Fibroblast of skin of left quadriceps (primary cell): ENCODE measurements at regions not wholly inside any gene's neighbourhood (a gene's known extent, or its start where the extent isn't known, plus 50 kb on each side); places are given as distances from the start of the nearest gene placed in this dataset.

ENCODE experiments used
- DNase-seq, 2 experiments: peaks; one replicate each; pipeline ENCODE4 v3.0.0-alpha.2; 2013; ENCODE audit warnings: low read depth in 2 of 2

DNA sequence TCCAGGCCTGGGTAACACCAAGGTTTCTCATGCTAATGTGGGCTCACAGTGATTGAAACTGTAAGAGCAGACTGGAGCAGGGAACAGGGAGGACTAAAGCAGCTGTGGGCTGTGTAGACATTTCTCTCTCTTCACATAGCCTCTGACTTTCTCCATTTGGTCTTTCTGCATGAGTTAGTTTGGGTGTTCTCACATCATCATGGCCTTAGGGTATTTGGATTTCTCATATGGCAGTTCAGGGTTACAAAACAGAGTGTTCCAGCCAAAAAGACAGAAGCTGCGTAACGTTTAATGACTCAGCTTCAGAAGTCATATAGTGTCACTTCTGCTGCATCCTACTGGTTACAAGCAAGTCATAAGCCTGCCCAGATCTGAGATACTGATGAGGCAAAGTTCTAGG, 52.0 kb upstream of the OSBPL8 start:
- DNase-seq, result no peak

DNA sequence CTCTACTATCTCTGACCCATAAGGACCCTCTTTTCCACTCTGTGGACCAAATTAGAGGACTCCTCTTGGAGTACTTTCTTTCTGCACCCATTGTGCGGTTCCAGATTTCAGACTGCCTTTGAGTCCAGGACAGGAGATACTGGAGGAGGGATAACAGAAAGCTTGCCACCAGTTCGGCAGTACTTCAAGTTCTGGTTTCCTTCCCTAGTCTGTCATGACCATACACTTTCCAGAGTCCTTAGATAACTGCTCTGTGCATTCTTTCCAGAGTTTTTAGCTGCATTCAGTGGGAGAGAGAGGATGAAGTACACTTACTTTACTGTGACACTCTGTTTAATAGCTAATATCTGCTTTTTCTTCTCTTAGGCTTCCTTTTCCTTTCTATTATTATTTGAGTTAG, 54.8 kb upstream of the OSBPL8 start:
- no peak for DNase-seq

DNA sequence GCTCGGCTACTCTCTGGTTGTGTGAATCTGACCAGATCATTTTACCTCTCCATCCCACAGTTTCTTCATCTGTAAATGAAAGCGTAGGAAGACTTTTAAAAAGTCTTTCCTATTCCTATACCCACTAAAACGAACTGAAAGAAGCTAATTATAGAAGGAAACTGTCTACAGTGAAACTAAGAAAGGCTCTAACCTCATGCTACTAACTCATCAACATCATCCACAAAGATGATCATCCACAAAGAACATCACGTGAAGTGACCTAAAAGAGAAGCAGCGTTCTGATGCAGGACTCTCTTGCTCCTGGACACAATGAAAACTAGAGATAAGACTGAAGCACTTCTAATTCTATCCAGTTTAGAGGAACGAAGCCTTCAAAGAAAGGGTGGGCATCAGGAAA, 58.5 kb upstream of the OSBPL8 start:
- DNase-seq, result no peak

DNA sequence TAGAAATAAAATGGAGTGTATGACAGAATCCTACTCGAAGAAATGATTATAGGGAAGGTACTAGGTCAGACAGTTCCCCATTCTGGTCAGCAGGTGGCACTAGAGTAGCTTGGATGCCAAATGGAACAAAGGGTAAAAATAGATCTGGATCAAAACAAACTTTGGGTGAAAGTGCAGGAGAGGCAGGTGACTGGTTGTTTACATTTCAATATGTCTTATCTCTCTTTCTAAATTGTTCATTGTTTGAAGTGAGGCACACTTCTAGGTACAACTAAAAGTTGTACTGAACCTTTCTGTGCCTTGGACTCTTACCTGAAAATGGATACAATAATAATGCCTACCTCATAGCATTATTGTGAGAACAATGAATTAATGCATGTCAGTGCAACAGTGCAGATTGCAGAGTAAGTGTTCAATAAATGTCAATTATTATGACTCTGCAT, 62.0 kb upstream of the OSBPL8 start:
- peak; percentile 35 to 42 for DNase-seq

DNA sequence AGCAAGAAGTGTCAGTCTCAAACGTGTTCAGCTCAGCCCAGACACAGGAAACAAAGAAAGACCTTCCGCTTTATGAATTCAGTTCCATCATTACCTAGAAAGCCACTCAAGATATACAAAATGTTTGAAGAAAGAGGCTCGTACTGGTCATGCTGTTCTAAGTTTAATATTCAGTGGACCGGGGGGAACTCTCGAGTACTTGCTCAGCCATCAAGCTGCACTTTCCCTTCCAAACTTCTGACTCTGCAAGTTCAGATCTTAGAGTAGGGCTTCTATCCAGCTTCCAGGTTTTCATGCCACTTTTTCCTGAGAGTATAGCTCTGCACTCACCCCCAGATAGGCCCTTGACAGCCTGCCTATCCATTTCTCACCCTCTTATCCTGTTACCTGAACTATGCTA, 62.8 kb upstream of the OSBPL8 start:
- no peak for DNase-seq

- no peak for DNase-seq
Observed at GRCh38 chr12:76622915-76623314, 63.3 kb upstream of the OSBPL8 start.

GRCh38 chr12:76623931-76624330, 64.4 kb upstream of the OSBPL8 start:
- no peak for DNase-seq

DNA sequence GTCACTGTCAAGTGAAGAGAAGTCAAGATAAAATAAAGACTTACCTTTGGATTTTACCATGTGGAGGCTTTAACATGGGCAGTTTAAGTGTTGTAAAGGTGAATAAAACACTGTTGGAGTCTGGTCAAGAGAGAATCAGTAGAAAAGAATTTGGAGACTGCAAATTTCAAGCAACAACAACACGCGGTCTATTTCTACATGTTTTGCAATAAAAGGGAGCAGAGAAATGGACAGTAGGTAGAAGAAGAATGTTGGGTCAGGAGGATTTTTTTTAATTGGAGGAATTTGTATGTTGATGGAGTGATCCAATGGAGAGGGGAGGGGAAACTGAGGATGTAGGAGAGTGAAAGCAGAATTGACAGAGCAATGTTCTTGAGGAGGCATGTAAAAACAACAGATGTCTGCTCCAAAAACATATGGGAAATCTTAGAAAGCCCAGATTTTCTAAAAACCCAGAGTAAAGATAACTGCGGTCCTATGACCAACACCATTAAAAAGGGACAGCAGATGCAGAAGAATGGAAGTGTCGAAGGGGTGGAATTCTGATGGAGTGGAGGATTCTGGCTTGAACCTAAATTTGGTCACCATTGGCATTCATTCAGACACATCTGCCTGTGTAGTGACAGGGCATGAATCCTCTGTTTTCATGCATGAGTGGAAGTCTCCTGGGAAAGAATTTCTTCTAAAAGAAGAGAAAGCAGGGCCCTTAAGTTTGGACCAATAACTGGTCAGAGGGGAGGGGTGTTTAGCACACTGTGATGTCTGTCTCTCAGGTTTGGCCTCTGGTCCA, 68.0 kb upstream of the OSBPL8 start:
- DNase-seq, result no peak

DNA sequence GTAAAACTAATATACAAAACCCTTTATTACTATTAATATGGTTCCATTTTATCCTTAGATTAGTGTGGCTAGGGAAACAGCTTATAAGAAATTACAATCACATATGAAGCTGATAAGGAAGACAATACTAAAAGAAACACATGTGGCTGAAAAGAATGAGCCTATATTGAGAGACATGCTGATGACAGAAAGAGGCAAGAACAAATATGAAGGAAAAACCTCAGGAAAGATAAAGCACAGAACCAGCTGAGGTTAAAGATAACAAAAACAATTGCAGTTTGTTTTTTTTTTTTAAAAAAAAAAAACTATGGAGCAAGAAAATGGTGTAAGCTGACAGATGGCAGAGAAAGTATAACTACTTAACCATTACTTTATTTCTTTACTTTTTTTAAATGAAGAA, 69.2 kb upstream of the OSBPL8 start:
- no peak for DNase-seq

DNA sequence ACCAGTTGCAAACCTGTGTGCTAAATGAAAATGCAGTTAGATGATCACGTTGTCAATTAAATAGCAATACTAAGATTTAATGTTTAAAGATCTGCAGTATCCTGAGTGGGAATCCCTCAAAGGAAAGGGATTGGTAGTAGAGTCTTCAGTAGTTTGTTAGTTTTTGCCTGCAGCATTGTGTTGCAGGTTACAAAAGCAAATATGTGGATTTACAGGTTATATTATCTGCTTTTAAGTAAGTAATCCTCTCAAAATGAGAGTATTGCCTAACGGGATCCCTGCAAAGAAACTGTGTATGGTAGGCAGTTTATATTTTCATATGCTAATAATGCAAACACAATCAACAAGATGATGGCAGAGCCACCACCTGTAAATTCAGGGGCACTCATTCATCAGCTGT, 72.2 kb upstream of the OSBPL8 start:
- no peak for DNase-seq

DNA sequence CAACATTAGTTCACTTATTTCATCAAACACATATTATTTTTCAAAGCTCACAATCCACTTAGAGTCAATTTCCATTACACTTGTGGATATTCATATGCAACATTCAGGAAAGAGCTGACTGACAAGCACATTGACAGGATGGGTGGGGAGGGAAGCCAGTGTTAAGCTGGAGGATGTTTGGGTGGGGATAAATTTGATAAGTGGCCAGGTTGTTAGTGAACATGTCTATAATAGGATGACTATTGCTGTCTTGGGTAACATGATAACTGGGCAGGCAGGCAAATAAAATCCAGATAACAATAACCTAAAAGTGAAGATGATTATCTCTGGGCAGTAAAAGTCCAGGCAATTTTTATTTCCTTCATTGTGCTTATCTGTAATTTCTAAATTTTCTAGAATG, 73.8 kb upstream of the OSBPL8 start:
- DNase-seq, result no peak

DNA sequence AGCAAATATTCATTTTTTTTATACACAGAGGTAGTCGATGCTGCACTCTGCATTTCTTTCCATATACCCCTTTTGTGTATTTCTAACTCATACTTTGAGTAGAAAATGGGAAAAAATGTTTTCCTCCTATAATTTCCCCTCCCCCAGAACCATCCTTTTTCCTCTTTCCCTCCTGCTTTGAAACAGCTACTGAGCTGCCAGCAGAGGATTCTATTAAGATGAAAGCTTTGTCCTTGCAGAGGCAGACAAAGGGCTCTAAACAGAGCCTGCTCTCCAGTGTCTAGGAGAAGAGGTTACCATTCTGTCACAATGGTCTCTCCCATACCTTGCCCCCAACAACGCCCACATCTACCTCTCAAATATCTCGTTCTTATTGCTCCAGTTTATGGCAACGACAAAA, 74.6 kb upstream of the OSBPL8 start:
- no peak for DNase-seq

DNA sequence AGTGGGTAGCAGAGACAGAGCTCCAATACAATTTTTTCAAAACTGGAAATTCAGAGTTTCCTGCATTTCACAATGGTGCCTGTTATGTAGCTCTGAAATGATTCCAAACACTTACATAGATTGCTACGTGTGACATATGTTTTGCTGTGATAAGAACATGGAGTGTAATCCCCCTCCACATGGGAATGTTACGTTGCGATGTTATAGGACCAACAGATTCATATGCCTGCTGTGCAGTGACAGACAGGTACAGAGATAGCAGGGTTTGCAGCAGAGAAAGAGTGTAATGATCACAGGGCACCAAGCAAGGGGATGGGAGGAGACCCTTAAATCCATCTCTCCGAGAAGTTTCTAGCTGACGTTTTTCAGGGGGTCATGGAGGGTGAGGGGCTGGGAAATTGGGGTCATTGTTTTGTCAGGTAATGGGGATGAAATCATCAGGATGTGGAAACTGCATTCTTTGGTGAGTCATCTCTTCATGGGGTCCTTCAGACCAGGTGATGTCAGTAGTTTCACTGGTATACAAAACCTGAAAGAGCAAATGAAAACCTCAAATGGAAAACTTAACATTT, 76.6 kb upstream of the OSBPL8 start:
- DNase-seq, result no peak

- DNase-seq, result peak in 1 of 2 experiments; percentile 32
Observed at GRCh38 chr12:76637807-76638206, 78.2 kb upstream of the OSBPL8 start.

DNA sequence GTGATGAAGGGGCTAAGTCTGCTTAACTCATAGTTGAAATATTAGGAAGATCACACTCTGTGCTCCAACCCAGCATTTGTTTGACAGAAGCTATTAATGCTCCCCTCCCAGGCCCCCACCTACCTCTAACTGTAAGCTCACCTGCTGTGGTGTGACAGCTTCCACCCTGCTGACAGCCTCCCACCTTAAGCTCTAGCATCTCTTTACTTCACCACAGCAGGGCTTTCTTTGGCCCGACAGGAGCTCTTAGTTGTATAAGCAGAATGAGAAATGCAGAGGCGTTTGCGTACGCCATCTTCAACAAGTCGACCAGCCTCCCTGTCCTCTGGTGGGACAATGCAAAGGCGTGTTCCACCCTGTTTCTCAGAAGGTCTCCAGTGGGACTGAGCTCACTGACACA, 80.1 kb upstream of the OSBPL8 start:
- DNase-seq, result no peak

DNA sequence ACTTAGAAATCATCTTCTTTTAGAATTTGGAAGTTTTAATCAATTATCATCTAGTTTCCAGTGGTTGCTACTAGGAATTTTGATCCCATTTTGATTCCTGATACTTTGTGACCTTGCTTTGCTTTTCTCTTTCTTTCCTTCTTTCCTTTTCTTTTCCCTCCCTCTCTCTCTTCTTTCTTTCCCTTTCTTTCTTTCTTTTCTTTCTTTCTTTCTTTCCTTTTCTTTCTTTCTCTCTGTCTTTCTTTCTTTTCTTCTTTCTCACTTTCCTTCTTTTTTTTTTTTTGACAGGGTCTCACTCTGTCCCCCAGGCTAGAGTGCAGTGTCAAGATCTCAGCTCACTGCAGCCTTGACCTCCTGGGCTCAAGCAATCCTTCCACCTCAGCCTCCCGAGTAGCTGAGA, 81.5 kb upstream of the OSBPL8 start:
- DNase-seq, result no peak

DNA sequence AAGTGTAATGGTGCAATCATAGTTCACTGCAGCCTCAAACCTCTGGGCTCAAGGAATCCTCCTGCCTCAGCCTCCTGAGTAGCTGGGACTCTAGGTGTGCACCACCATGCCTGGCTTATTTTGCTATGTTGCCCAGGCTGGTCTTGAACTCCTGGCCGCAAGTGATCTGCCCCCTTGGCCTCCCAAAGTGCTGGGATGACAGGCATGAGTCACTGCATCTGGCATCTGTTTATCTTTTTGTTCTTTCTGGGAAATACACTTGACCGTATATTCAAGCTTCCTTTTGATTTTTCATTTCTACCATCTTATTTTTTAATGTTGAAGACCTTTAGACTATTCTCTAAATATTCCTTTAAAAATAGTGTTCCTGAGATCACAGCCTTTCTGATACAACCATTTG, 82.4 kb upstream of the OSBPL8 start:
- no peak for DNase-seq

- DNase-seq, result peak; percentile 61 to 64
Observed at GRCh38 chr12:76643438-76643837, 83.9 kb upstream of the OSBPL8 start.

DNA sequence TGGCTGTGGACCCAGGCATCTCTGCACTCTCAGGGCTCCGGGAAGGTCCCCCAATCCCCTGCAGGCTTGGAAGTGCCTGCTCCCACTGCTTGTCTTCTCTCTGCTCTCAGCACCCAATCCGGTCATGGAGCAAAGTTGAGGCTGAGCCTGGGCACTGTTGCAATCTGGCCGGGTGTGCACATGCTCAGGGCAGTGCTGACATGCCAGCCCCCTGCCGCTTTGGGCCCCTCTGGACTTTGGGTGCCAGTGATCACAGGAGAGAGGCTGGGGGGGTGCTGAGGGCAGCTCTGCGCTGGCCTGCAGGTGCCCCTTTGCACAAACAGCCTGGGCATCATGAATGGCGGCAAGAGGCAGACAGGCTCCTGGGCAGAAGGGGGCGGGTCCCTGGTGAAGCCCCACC, 85.4 kb upstream of the OSBPL8 start:
- DNase-seq, result no peak

- DNase-seq, result no peak
Observed at GRCh38 chr12:76645934-76646333, 86.4 kb upstream of the OSBPL8 start.

DNA sequence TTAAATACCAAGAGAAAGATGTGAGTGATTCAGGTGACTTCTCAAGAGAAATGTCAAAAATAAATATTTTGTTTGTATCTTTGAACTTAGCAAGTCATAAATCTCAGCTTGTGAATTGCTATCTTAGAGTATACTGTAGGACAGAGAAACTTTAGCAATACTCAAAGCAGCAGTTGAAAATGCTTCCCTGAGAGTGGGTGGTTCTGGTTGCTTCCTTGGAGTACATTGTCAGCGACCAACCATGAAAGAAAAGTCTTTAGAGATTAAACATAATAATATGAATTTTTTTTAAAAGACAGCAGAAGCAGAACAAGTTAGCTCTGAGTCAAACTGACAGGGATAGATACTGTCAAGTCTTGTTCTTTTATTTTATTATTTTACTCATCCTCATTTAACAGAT, 86.8 kb upstream of the OSBPL8 start:
- no peak for DNase-seq

DNA sequence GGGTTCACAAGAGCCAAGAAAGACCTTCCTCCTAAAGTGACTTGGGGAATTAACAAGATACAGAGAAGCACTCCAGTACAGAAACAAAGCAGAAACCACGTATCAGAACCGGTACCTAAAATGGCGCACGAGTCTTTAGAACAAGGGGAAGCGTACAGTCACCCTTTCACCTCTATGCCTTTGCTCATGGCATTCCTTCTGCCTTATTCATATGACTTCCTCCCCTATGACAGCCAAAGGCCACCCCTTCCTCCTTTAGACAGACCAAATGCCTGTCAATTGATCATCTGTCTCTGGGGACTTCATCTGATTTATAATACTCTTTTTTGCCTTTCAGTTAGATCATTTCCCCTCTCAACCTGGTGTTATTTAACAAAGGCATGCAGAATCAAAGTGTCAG, 89.5 kb upstream of the OSBPL8 start:
- DNase-seq, result no peak

GRCh38 chr12:76652402-76652801, 92.8 kb upstream of the OSBPL8 start:
- DNase-seq, result no peak

- DNase-seq, result no peak
Observed at GRCh38 chr12:76653342-76653741, 93.8 kb upstream of the OSBPL8 start.
